ENCODE measurements at regions not wholly inside any gene's neighbourhood (a gene's known extent, or its start where the extent isn't known, plus 50 kb on each side); places are given as distances from the start of the nearest gene placed in this dataset.

DNA sequence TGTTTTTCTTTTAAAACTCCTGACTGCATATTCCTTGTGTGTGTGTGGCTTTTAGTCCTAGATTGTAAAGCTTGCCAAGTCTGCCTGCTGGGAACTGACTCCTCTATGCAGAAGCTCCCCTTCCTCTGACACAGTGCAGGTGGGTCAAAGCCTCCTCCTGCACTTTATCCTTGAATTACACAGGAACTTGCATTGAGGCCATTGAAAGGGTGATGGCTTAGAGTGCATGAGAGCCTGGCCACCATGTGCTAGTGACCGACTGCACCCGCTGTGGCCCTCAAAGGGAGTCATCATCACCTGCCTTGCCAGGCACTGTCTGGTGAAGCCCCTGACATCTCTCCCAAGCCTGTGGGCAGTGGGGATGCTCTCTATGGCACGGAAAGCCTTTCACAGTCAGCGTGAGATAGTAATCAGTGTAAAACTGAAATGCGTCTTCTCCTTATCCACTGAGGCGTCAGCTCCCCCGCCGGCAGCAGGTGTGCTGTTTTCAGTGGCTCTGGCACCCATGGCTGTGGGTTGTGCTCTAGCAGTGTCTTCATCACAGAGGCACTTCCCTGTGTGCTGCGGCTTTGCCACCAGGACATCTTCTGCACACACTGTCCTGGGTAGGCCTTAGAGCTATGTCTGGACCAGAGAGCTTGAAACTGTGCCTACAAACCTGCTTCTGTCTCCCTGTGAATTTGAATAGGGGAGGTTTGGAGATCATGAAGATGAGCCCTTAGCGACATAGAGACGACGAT lies 87.9 kb downstream of the THBS2 start:
- H3K27me3 Mint-ChIP-seq = peaks cover 9% of the 10 kb centered on the region
- no peak for DNase-seq

DNA sequence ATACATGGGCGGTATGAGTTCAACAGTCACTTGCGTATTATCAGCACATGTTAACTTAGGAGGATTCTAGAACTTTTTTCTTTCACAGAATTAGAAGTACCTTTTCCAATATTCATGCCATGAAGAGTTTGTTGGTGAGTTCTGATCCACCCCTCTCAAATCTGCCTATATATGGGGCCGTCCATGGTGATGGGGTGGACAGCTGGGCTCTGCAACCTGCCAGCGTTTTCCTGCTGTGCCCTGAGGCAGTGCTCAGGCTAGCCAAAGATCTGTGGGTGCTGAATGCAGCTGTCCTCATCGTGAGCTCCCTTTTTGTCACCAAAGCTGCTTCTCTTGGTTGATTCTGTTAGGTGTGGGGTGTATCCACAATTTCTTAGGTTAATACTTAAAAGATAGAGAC lies 88.7 kb downstream of the THBS2 start:
- H3K4me1 Mint-ChIP-seq = peaks cover 7% of the 10 kb centered on the region
- peaks cover 9% of the 10 kb centered on the region for H3K27me3 Mint-ChIP-seq
- H3K36me3 Mint-ChIP-seq (ENCODE audit: low read depth) = no peaks in the 10 kb centered on the region
- no peak overlapping the region for H3K27ac Mint-ChIP-seq
- no peak overlapping the region for H3K4me3 Mint-ChIP-seq
- ATAC-seq (no peak), DNase-seq (no peak)
- no peaks in the 10 kb centered on the region for H3K9me3 Mint-ChIP-seq

More for the DNA sequence above, 87.9 kb downstream of the THBS2 start:
- peaks cover 7% of the 10 kb centered on the region for H3K4me1 Mint-ChIP-seq
- H3K36me3 Mint-ChIP-seq (ENCODE audit: low read depth) = no peaks in the 10 kb centered on the region
- no peak for ATAC-seq
- H3K4me3 Mint-ChIP-seq = no peak overlapping the region
- H3K9me3 Mint-ChIP-seq = no peaks in the 10 kb centered on the region
- no peak overlapping the region for H3K27ac Mint-ChIP-seq

DNA sequence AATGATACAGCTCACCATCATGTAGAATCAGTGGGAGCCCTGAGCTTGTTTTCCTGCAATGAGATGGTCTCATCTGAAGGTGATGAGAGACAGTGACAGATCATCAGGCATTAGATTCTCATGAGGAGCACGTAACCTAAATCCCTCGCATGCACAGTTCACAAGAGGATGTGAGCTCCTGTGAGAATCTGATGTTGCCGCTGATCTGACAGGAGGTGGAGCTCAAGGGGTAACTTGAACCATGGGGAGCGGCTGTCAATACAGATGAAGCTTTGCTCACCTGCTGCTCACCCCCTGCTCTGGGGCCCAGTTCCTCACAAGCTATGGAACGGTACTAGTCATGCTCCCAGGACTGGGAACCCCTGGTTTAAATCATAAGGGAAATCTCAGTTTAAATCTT lies 89.2 kb downstream of the THBS2 start:
- H3K27ac Mint-ChIP-seq = no peak overlapping the region
- DNase-seq (no peak), ATAC-seq (no peak)
- H3K36me3 Mint-ChIP-seq (ENCODE audit: low read depth) = no peaks in the 10 kb centered on the region
- H3K9me3 Mint-ChIP-seq = no peaks in the 10 kb centered on the region
- H3K4me3 Mint-ChIP-seq = no peak overlapping the region
- H3K4me1 Mint-ChIP-seq = peaks cover 7% of the 10 kb centered on the region
- peaks cover 9% of the 10 kb centered on the region for H3K27me3 Mint-ChIP-seq

DNA sequence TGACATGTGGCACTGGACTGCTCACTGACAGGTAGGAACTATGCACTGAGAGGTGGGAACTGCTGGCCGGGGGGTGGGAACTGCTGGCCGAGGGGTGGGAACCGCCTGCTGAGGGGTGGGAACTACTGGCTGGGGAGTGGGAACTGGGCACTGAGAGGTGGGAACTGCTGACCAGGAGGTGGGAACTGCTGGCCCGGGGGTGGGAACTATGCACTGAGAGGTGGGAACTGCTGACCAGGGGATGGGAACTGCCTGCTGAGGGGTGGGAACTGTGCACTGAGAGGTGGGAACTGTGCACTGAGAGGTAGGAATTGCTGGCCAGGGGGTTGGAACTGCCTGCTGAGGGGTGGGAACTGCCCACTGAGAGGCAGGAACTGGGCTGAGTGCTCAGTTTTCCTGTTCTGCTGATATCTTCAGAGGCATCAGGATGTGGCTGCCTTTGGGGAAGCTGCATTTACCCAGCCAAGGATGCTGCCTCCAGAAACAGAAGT lies 90.2 kb downstream of the THBS2 start:
- no peaks in the 10 kb centered on the region for H3K9me3 Mint-ChIP-seq
- H3K27ac Mint-ChIP-seq = no peak overlapping the region
- ATAC-seq = no peak
- DNase-seq = no peak
- peaks cover 7% of the 10 kb centered on the region for H3K4me1 Mint-ChIP-seq
- H3K4me3 Mint-ChIP-seq = no peak overlapping the region
- H3K36me3 Mint-ChIP-seq (ENCODE audit: low read depth) = no peaks in the 10 kb centered on the region
- peaks cover 9% of the 10 kb centered on the region for H3K27me3 Mint-ChIP-seq

DNA sequence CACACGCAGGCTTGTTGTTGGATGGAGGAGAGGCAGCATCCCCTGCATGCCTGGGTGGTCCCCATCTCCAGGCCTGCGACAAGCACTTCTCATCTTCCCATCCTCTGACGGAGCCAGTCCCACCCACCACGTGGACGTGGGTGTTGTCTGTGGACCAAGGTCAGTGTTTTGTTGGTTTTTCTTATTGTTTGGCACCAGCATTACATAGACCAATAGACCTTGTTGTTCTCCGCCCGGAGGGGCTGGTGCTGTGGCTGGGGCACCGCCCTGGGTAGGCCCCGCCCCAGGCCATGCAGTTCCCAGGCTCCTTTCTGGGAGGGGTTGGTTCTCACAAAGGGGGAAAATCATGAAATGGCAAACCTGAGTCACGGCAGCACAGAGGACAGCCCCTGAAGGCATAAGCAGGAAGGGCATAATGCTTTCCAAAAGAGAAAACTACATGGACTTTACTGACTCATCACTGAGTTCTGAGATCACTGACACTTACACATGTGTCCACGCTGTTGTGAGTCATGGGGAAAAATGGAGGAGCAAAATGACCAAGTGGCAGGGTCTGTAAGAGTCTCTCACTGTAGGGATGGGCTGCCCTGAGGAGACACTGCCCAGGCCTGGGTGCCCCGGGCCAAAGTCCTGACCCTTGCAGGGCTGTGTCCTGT lies 90.8 kb downstream of the THBS2 start:
- peaks cover 9% of the 10 kb centered on the region for H3K27me3 Mint-ChIP-seq
- H3K4me3 Mint-ChIP-seq = no peak overlapping the region
- peak; percentile 40 for DNase-seq
- no peaks in the 10 kb centered on the region for H3K36me3 Mint-ChIP-seq (ENCODE audit: low read depth)
- peaks cover 7% of the 10 kb centered on the region for H3K4me1 Mint-ChIP-seq
- no peaks in the 10 kb centered on the region for H3K9me3 Mint-ChIP-seq
- ATAC-seq = peak; percentile 82
- no peak overlapping the region for H3K27ac Mint-ChIP-seq

DNA sequence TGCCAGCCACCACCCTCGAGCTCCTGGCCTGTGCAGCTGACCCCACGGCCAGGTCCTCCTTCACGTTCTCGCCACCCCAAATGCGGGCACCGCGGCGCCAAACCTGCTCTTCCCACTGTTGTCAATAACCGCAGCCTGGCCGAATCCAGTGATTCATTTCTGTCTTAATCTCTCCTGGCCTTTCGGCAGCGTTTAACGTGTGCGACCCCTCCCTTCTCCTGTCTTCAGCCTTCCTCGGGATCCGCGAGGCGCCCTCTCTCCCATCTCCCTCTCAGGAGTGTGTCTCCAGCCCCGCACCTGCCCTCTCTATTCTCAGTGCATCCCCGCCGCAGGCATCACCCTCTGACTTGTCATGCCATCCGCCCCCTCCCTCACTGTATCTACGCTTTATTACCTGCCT lies 91.4 kb downstream of the THBS2 start:
- peaks cover 7% of the 10 kb centered on the region for H3K4me1 Mint-ChIP-seq
- ATAC-seq = no peak
- no peak overlapping the region for H3K27ac Mint-ChIP-seq
- no peaks in the 10 kb centered on the region for H3K36me3 Mint-ChIP-seq (ENCODE audit: low read depth)
- no peak overlapping the region for H3K4me3 Mint-ChIP-seq
- H3K9me3 Mint-ChIP-seq = no peaks in the 10 kb centered on the region
- peaks cover 9% of the 10 kb centered on the region for H3K27me3 Mint-ChIP-seq
- DNase-seq = no peak

DNA sequence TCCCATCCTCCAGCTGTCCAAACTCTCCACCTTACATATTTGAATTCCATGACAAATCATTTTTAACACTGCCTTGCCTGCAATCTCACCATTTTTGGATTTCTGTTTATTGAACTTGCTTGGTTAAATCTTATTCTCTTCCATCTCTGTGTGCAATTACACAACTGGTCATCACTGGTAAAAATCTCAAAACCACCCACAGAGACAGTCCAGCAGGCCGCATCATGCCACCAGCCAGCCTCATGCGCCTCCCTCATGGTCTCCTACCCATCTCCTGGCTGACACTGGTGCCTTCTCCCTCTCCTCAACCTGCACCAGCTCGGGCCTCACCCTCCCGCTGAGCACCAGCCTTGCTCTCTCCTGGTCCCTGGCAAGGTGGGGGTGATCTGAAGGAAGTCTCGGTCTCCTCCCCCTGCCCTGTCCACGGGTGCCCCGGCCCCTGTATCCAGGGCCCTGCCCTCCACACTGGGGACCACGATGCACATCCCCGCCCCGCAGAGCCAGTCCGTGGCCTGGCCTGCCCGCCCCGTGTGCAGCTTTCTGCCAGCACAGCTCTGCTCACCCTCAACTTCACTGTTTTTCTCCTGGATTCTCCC lies 92.0 kb downstream of the THBS2 start:
- DNase-seq (no peak), ATAC-seq (no peak)
- H3K27ac Mint-ChIP-seq = no peak overlapping the region
- H3K27me3 Mint-ChIP-seq = peaks cover 9% of the 10 kb centered on the region
- no peak overlapping the region for H3K4me3 Mint-ChIP-seq
- H3K36me3 Mint-ChIP-seq (ENCODE audit: low read depth) = no peaks in the 10 kb centered on the region
- no peaks in the 10 kb centered on the region for H3K9me3 Mint-ChIP-seq
- H3K4me1 Mint-ChIP-seq = peaks cover 7% of the 10 kb centered on the region

DNA sequence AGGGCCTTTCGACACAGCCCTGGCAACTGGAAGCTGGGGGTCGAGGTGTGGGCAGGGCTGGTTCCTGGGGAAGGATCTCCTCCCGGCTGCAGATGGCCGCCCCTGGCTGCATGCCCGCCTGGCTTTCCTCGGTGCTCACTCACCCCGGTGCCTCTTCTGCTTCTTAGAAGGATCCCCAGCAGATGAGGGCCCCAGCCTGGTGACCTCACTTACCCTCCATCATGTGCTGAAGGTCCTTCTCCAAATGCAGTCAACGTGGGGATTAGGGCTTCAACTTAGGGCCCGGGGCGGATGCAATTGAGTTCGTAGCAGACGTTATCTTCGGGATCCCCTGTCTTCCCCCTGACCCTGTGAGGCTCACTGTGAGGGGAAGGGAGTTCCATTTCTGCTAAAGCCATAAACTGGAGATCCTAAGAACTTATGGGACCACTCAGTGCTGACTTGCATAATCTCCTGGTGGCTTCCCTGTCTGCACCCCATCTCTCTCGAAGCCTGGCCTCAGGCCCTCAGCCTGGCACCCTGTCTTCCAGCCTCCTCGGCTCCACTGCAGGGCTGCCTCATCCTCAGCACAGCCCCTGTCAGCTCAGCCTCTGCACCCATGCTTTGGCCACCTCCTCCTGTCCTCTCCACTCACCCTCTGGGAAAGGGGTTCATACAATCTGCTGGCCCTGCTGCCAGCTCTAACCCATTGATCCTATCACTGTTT lies 92.6 kb downstream of the THBS2 start:
- Mint-ChIP-seq H3K4me1 (peaks cover 7% of the 10 kb centered on the region), H3K9me3 (no peaks in the 10 kb centered on the region), H3K27ac (no peak overlapping the region), H3K27me3 (peaks cover 9% of the 10 kb centered on the region), H3K4me3 (no peak overlapping the region), H3K36me3 (ENCODE audit: low read depth) (no peaks in the 10 kb centered on the region)
- no peak for ATAC-seq
- DNase-seq = no peak

DNA sequence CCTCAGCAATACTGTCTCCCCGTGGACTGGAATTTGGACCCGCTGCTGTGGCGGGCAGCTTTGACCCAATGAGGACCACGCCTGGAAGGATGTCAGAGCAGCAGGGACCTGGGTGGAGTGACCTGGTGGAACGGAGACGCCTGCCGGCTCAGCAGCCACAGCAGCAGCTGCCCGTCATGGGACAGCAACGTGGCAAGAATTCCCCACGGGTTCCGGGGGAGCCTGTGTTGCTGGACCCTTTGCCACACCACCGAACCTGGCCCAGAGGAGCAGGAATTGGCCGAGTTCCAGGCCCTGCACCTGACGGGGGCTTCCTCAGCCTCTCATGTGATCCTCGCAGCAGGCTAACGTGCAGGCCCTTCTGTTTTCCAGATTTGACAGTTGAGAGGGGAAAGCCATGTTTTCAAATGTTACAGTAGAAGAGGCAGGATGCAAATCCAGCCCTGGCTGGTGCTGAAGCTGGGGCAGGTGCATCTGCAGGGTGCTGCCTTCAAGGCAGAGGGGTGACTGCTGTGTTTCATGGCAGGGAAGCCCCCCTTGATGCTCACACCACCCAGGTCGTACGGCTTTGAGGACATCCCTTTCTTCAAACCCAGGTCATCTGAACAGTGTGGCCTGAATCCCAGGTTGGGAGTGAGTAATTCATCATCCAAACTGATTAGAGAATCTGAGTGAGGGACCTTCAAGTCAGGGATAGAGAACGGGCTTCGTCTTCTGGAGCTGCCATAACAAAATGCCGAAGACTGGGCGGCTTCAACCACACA lies 93.4 kb downstream of the THBS2 start:
- H3K36me3 Mint-ChIP-seq (ENCODE audit: low read depth) = no peaks in the 10 kb centered on the region
- ATAC-seq = no peak
- no peak overlapping the region for H3K4me3 Mint-ChIP-seq
- H3K27ac Mint-ChIP-seq = no peak overlapping the region
- no peaks in the 10 kb centered on the region for H3K9me3 Mint-ChIP-seq
- DNase-seq = no peak
- H3K4me1 Mint-ChIP-seq = peaks cover 7% of the 10 kb centered on the region
- peaks cover 9% of the 10 kb centered on the region for H3K27me3 Mint-ChIP-seq

DNA sequence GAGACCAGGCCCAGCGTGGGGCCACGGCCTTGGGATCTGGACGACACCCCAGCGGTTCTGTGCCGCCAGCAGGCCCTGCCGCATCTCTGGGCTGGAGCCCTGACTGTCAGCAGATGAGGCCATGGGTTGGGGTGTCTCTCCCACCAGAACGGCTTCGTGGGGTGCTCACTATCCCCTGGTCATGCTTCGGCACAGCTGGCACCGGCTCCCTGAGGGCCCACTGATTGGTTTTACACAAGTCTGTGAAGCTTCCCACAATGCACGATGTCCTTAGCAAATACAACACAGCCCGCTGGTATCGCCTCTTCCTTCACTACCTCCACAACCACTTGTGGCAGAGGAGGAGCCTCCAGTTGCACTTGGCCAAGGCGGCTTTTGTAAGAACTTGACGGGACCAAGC lies 94.3 kb downstream of the THBS2 start:
- H3K27ac Mint-ChIP-seq = no peak overlapping the region
- peaks cover 7% of the 10 kb centered on the region for H3K4me1 Mint-ChIP-seq
- no peaks in the 10 kb centered on the region for H3K9me3 Mint-ChIP-seq
- H3K36me3 Mint-ChIP-seq (ENCODE audit: low read depth) = no peaks in the 10 kb centered on the region
- H3K27me3 Mint-ChIP-seq = peaks cover 9% of the 10 kb centered on the region
- ATAC-seq (no peak), DNase-seq (no peak)
- no peak overlapping the region for H3K4me3 Mint-ChIP-seq

DNA sequence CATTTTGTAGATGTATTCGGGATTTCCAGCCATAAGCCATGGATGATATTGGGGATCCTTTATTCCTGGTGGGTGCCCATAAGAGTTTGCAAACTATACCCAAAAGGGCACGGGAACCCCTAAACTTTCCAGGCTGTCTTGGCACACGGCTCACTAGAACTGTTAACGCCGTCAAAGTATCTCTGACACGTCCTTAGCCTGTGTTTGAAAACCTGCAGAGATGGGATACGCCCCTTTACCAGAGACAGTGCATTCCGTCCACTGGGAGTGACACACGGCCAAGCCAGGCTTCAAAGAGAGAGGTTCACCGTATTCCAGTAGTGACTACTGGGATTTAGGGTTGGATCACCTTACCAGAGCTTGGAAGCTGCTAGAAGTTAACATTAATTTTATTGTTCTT lies 95.0 kb downstream of the THBS2 start:
- peaks cover 7% of the 10 kb centered on the region for H3K4me1 Mint-ChIP-seq
- H3K9me3 Mint-ChIP-seq = no peaks in the 10 kb centered on the region
- H3K36me3 Mint-ChIP-seq (ENCODE audit: low read depth) = no peaks in the 10 kb centered on the region
- DNase-seq (no peak), ATAC-seq (no peak)
- no peak overlapping the region for H3K27ac Mint-ChIP-seq
- peaks cover 9% of the 10 kb centered on the region for H3K27me3 Mint-ChIP-seq
- no peak overlapping the region for H3K4me3 Mint-ChIP-seq

DNA sequence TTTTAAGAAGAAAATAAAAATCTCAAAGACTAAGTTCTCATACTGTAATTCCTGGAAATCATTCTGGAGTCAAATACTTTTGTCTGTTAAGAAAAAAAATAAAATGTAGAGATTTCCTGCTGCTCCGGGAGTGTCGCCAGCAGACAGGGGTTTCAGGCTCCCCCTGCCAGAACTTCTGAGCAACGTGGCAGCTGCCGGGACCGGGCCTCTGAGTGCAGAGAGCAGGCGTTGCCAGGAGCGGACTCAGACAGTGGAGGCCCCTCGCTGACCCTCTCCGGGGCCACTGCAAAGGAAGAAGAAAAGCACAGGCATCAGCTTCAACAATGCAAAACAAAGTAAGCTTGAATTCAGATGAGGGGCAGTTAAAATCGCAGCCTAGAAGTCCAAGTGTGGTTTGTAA lies 95.5 kb downstream of the THBS2 start:
- no peak for ATAC-seq
- DNase-seq = no peak
- Mint-ChIP-seq H3K4me3 (no peak overlapping the region), H3K27me3 (peaks cover 12% of the 10 kb centered on the region), H3K9me3 (no peaks in the 10 kb centered on the region), H3K4me1 (peaks cover 5% of the 10 kb centered on the region), H3K36me3 (ENCODE audit: low read depth) (no peaks in the 10 kb centered on the region), H3K27ac (no peak overlapping the region)

DNA sequence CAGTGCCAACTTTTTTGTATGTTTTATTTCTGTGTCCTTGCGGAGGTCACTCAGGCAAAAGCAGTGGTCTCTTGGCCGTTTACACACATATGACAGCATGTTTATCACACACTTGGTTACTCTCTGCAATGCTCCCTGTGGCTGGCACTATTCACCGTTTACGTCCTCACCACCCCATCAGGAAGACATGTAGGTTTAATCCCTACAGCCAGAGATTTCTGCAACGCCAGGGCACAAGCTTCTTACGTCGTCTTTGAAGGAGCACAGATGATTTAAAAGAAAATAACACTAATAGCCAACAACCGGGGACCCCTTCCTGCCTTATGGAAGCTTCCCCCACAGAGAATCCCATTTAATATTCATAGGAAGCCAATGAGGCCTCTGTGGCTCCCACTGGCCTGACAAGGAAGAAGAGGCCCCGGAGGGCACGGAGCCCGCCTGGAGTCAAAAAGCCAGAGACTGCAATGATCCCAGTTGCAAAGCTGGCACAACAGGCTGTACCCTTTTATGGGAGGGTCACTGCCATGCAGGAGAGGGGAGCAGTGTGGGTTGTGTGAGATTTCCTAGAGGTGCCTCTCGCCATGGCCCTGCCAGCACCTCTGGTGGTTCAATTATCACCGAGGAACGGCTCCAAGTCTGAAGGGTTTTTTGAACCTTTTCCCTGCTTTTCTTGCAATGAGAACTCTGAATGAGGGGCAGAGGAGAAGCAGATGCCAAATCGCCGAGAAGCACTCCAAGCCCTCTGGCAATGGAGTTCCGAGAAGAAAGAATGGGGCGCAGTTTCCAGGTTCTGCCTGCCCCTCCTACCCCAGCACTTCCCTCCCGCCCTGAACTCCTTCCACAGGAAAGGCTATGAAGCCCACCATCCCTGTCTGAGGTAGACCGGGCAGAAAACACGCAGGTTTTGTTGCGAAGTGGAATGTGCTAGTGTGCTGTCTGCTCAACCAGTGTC lies 96.2 kb downstream of the THBS2 start:
- Mint-ChIP-seq H3K4me3 (no peak overlapping the region), H3K9me3 (no peaks in the 10 kb centered on the region), H3K27ac (no peak overlapping the region), H3K36me3 (ENCODE audit: low read depth) (no peaks in the 10 kb centered on the region), H3K27me3 (peaks cover 8% of the 10 kb centered on the region), H3K4me1 (no peaks in the 10 kb centered on the region)
- ATAC-seq (no peak), DNase-seq (no peak)
